Activated naive CD4-positive, alpha-beta T cell treated with anti-CD3 and anti-CD28 coated beads, Interleukin-2, amount 50 U/mL, for 72 hours (primary cell): ENCODE measurements at regions not wholly inside any gene's neighbourhood (a gene's known extent, or its start where the extent isn't known, plus 50 kb on each side); places are given as distances from the start of the nearest gene placed in this dataset.
"Not testable (repeated sequence)": the region's sequence is repeated elsewhere in the genome, so short reads cannot be mapped to it uniquely, and the experiment has no call there.

Experiments
- ATAC-seq, 2 donors: fragments of 150-1000 bp; cut with Tn5 transposase; 2 replicates each; pipeline ENCODE4 v1.10.0; 2021; ENCODE audit warnings: mild to moderate bottlenecking in 2 of 2, moderate library complexity in 2 of 2
- DNase-seq, 2 donors: peaks; one replicate each; pipeline ENCODE4 v3.0.0; 2021 to 2022; ENCODE audit warnings: low spot score in 2 of 2
- H3K27ac Mint-ChIP-seq, 2 donors: one replicate each; pipeline ENCODE4 v1.8.0; 2022; ENCODE audit warnings: mild to moderate bottlenecking in 2 of 2, mixed read lengths in 2 of 2
- H3K36me3 Mint-ChIP-seq, 2 donors: one replicate each; pipeline ENCODE4 v1.8.0; 2022; ENCODE audit warnings: mixed read lengths in 2 of 2
- H3K9me3 Mint-ChIP-seq, 2 donors: one replicate each; pipeline ENCODE4 v1.8.0; 2022; ENCODE audit warnings: mixed read lengths in 2 of 2

DNA sequence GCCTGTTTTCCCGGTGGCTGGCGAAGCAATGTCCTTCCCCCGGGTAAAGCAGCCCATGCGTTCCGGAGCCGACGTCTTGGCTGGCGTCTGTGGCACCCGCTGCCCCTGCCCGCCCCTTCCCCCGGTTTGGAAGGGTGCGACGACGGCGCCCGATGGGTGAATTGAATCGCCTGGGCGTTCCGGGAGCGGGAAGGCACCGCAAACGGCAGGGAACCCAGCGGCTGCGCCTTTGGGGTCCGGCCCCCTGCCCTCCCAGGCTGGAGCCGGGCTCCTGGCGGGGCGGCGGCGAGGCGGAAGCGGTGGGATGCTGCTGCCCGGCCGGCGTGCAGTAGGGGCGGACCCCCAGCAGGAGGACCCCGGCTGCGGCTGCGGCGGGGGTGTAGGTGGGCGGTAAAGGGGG is 123.6 kb upstream of the RHOU start:
- H3K9me3 Mint-ChIP-seq, H3K27ac Mint-ChIP-seq, DNase-seq, H3K36me3 Mint-ChIP-seq, ATAC-seq: not testable (repeated sequence)

DNA sequence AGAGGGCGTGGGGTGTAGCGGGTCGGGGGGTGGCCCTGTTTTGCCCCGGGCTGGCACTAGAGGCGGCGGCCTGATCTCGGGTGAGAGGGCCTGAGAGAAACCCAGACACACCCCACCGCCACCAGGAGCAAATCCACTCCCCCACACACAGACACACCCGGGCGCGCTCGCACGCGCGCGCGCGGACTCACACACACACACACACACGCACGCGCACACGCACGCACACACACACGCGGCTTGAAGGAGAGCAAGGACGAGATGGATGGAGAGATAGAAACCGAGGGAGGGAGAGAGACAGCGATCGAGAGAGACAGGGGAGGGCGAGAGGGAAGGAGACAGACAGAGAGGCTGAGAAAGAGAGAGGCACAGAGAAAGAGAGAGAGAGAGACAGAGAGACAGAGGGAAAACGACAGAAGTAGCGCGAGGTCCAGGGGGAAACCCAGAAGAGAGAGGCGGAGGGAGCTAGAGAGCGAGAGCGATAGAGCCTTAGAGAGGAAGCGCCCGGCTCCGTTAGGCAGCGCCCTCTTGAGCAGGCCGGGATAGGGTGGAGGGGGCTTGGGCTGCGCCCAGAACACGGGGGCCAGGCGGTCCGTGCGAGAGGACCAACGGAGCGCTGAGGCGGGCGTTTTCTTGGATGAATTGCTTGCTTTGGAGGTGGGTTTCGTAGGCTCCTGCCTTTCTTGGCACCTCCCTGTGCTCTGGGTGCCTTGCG is 113.1 kb upstream of the RHOU start:
- not testable (repeated sequence) for H3K9me3 Mint-ChIP-seq, DNase-seq, ATAC-seq, H3K27ac Mint-ChIP-seq, H3K36me3 Mint-ChIP-seq

DNA sequence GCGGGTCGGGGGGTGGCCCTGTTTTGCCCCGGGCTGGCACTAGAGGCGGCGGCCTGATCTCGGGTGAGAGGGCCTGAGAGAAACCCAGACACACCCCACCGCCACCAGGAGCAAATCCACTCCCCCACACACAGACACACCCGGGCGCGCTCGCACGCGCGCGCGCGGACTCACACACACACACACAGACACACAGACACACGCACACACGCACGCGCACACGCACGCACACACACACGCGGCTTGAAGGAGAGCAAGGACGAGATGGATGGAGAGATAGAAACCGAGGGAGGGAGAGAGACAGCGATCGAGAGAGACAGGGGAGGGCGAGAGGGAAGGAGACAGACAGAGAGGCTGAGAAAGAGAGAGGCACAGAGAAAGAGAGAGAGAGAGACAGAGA is 108.8 kb upstream of the RHOU start:
- H3K27ac Mint-ChIP-seq, H3K36me3 Mint-ChIP-seq, DNase-seq, H3K9me3 Mint-ChIP-seq, ATAC-seq: not testable (repeated sequence)

DNA sequence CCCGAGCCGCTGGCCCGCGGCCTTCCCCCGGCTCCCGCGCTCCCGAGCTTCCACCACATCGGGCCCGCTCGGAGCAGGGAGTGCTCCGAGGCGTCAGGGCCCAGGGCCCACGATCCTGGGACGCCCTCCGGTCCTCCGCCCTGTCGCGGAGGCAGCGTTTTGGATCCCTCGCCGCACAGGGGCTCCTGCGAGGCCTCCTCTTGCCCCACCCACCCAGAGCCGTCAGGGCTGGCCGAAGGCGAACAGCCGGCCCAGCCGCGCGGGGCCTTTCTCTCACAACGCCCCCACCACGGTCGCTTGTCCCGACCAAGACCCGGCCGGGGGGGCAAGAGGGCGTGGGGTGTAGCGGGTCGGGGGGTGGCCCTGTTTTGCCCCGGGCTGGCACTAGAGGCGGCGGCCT is 102.4 kb upstream of the RHOU start:
- H3K9me3 Mint-ChIP-seq, DNase-seq, H3K36me3 Mint-ChIP-seq, ATAC-seq, H3K27ac Mint-ChIP-seq: not testable (repeated sequence)

DNA sequence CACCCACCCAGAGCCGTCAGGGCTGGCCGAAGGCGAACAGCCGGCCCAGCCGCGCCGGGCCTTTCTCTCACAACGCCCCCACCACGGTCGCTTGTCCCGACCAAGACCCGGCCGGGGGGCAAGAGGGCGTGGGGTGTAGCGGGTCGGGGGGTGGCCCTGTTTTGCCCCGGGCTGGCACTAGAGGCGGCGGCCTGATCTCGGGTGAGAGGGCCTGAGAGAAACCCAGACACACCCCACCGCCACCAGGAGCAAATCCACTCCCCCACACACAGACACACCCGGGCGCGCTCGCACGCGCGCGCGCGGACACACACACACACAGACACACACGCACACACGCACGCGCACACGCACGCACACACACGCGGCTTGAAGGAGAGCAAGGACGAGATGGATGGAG is 100.0 kb upstream of the RHOU start:
- ATAC-seq, H3K9me3 Mint-ChIP-seq, H3K27ac Mint-ChIP-seq, H3K36me3 Mint-ChIP-seq: not testable (repeated sequence)
- peak in 1 of 2 donors; percentile 71 for DNase-seq

DNA sequence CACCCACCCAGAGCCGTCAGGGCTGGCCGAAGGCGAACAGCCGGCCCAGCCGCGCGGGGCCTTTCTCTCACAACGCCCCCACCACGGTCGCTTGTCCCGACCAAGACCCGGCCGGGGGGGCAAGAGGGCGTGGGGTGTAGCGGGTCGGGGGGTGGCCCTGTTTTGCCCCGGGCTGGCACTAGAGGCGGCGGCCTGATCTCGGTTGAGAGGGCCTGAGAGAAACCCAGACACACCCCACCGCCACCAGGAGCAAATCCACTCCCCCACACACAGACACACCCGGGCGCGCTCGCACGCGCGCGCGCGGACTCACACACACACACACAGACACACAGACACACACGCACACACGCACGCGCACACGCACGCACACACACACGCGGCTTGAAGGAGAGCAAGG is 97.8 kb upstream of the RHOU start:
- H3K9me3 Mint-ChIP-seq, ATAC-seq, H3K36me3 Mint-ChIP-seq, DNase-seq, H3K27ac Mint-ChIP-seq: not testable (repeated sequence)

DNA sequence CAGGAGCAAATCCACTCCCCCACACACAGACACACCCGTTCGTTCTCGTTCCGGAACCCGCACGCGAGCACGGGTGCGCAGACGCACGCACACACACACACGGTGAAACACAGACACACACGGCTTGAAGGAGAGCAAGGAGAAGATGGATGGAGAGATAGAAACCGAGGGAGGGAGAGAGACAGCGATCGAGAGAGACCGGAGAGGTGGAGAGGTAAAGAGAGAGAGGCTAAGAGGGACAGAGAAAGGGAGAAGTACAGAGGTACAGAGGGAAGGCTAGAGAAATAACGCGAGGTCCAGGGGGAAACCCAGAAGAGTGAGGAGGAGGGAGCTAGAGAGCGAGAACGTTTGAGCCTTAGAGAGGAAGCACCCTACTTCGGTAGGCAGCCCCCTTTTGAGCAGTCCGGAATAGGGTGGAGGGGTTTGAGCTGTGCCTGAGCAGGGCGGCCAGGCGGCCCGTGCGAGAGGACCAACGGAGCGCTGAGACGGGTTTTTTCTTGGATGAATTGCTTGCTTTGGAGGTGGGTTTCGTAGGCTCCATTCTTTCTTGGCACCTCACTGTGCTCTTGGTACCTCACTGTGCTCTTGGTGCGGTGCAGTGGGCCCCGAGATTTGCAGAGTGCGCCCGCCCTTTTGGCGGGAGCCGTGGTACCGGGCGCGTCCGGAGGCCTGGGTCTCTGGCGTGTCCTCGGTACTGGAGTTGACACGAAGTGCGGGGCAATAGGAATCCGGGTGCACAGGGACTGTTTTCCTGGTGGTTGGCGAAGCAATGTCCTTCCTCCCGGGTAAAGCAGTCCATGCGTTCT is 88.4 kb upstream of the RHOU start:
- Mint-ChIP-seq H3K27ac (peak overlapping the region in 1 of 2 donors; percentile 67), H3K36me3 (peaks cover 0 to 7% of the 10 kb centered on the region in 2 donors), H3K9me3 (no peaks in the 10 kb centered on the region)
- DNase-seq = peak in 1 of 2 donors; percentile 52
- peak; percentile 61 to 82 for ATAC-seq

DNA sequence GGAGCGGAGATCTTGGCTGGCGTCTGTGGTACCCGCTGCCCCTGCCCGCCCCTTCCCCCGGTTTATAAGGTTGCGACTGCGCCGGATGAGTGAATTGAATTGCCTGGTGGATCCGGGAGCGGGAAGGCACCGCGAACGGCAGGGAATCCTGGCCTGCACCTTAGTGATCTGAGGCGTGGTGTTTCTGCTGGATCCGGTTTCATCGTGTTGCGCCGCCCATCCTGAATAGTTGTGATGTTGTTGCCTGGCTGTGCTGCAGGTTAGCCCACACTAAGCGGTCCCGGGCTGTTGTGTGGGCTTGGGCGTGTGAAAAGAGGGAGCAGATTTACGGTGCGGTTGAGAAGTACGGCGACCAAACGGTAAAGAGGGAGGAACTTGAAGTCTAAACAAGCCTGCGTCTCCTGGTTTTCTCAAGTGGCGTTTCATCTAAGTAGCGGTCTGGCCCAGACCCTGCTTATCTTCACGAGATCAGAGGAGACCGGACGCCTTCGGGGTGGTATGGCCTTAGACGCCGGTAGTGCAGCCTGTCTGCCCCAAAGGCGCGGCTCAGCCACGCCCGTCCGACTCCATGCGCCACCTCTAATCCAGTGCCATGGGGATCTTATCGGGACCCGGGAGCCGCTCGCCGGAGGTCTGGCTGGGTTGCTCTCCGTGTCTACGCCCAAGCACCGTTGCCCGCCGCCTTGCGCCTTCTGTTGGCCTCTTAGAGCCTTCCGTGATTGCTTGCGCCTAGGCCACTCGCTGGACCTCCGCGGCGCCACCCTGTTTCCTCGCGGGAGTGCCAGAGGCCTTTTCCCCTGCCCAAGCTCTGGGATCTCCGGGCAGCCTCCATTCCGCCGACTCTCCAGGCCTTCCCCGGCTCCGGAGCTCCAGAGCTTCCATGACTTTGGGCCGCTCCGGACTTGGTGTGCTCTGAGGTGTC is 87.5 kb upstream of the RHOU start:
- H3K9me3 Mint-ChIP-seq = no peaks in the 10 kb centered on the region
- peak in 1 of 2 donors; percentile 27 for DNase-seq
- H3K27ac Mint-ChIP-seq = no peak overlapping the region
- peak; percentile 31 to 42 for ATAC-seq
- H3K36me3 Mint-ChIP-seq = peaks cover 0 to 7% of the 10 kb centered on the region in 2 donors

DNA sequence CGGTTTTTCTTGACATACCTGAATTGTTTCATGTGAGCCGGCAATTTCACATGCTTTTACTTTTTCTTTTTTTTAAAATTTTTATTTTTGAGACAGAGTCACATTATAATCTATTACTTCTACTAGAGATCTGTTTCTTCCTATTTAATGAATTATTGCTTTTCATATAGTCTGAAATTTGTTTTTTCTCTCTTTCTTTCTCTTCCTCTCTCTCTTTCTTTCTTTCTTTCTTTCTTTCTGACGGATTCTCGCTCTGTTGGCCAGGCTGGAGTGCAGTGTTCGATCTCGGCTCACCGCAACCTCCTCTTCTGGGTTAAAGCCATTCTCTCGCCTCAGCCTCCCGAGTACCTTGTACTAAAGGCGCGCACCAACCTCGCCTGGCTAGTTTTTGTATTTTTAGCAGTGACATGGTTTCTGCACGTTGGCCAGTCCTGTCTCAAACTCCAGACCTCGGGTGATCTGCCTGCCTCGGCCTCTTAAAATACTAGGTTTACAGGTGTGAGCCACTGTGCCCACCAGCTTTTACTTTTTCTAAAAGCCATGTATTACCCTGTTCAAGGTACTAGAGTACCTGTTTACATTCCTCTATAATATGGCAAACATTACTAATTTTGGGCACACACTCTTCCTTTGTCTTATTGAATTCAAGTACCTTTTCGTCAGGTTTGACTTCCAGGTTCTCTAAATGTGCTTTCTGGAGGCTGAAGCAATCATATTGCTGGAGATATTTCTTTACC is 86.5 kb upstream of the RHOU start:
- no peak for DNase-seq
- H3K9me3 Mint-ChIP-seq = no peaks in the 10 kb centered on the region
- ATAC-seq = no peak
- H3K36me3 Mint-ChIP-seq = peaks cover 0 to 7% of the 10 kb centered on the region in 2 donors
- peak overlapping the region in 1 of 2 donors; percentile 2 for H3K27ac Mint-ChIP-seq

DNA sequence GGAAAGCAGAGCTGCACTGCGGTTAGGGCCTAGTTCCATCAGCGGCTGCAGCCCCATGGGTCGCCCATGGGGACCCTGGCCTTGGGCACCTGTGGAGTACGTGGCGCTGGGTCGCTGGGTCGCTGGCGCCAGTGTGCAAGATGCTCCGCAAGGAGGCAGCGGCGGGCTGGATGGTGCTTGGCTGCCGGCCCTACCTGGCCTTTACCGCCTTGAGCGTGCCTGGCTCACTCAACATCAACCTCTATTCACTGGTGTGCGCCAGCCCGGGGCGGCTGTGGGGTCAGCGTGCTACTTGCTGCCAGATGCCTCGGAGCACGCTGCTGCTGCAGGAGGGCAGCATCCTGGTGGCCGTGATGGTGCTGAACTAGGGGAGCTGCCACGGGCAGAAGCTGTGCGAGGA is 85.1 kb upstream of the RHOU start:
- Mint-ChIP-seq H3K36me3 (peaks cover 0 to 7% of the 10 kb centered on the region in 2 donors), H3K27ac (no peak overlapping the region), H3K9me3 (no peaks in the 10 kb centered on the region)
- no peak for DNase-seq
- no peak for ATAC-seq

DNA sequence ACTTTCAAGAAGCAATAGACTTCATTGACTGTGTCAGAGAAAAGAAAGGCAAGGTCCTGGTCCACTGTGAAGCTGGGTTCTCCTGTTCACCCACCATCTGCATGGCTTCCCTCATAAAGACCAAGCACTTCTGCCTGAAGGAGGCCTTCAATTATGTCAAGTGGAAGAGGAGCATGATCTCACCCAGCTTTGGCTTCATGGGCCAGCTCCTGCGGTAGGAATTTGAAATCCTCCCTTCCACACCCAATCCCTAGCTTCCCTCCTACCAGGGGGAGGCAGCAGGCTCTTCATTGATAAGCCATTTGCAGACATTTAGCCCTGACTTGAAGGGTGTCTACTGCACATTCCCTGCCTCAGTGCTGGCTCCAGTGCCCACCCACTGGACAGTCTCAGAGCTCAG is 84.3 kb upstream of the RHOU start:
- DNase-seq (no peak), ATAC-seq (no peak)
- Mint-ChIP-seq H3K9me3 (no peaks in the 10 kb centered on the region), H3K36me3 (peaks cover 0 to 7% of the 10 kb centered on the region in 2 donors), H3K27ac (no peak overlapping the region)

DNA sequence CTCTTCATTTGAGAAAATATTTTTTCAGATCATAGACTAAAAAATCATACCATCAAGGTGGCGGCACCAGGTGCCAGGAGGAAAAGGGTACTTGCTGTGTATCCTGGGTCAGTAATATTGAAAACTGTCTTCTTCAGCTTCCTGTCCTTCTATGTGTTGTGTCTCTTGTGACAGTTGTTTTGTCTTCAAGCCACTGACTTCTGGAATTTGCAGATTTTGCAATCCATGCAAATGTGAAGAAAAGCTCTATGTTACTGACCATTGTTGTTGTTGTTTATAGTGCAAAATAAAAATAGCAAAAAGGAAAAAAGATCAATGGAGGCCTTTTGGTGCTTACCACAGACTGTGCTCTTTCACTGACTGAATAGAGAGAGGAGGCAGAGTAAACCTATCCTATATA is 83.2 kb upstream of the RHOU start:
- H3K27ac Mint-ChIP-seq = no peak overlapping the region
- ATAC-seq = no peak
- DNase-seq = no peak
- H3K36me3 Mint-ChIP-seq = peaks cover 0 to 7% of the 10 kb centered on the region in 2 donors
- H3K9me3 Mint-ChIP-seq = no peaks in the 10 kb centered on the region

DNA sequence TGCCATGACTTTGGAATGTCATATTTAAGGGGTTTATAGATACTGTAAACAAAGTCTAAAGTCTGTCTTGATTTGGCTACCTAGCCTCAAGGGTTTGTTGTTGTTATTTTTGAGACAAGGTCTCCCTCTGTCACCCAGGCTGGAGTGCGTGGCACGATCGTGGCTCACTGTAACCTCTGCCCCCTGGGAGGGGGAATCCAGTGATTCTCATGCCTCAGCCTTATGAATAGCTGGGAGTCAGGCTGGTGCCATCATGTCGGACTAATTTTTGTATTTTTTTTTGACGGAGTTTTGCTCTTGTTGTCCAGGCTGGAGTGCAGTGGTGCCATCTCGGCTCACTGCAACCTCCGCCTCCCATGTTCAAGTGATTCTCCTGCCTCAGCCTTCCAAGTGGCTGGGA is 82.2 kb upstream of the RHOU start:
- H3K27ac Mint-ChIP-seq, H3K9me3 Mint-ChIP-seq, DNase-seq, H3K36me3 Mint-ChIP-seq, ATAC-seq: not testable (repeated sequence)

DNA sequence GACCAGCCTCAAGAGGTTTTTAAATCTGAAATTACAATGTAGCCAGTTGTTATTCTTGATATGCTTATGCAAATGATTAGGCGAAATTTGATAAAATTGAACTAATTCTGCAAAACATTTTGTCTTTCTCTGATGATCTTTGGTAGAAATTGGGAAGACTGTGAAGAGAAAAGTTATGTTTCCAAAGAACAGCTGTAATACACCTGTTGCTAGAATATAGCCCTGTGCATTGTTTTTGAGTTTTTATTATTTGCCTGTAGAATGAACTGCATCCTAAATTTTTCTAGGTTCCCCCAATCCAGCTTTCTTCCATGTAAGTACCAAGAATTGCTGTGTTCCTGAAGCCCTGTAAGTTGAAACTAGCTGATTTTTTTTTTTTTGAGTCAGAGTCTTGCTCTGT is 81.5 kb upstream of the RHOU start:
- Mint-ChIP-seq H3K36me3 (peaks cover 0 to 6% of the 10 kb centered on the region in 2 donors), H3K27ac (no peak overlapping the region), H3K9me3 (no peaks in the 10 kb centered on the region)
- ATAC-seq = no peak
- no peak for DNase-seq

DNA sequence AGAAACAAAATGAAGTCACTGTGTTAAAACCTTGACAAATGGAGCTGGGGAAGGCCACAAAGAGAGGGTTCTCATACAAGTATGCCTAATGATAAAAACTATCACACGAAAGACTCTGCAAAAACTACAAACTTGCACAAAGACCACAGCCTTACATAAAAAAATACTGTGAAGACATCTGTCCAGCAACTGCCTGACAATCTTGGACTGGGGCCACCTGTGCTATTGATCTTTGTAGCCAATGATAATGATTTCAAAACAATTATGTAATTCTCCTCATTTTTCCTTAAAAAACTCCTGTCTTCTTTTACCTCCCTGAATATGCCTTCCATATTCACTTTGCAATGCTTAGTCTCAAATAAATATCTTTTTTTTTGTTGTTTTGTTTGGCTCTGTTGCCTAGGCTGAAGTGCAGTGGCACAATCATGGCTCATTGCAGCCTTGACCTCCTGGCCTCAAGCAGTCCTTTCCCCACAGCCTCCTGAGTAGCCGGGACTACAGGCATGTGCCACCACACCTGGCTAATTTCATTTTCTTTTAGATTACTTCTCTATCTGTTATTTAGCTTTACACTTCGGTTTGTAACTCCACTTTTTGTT is 79.4 kb upstream of the RHOU start:
- DNase-seq (no peak), ATAC-seq (no peak)
- H3K27ac Mint-ChIP-seq = no peak overlapping the region
- no peaks in the 10 kb centered on the region for H3K9me3 Mint-ChIP-seq
- H3K36me3 Mint-ChIP-seq = no peaks in the 10 kb centered on the region
